ENCODE measurements at regions not wholly inside any gene's neighbourhood (a gene's known extent, or its start where the extent isn't known, plus 50 kb on each side); places are given as distances from the start of the nearest gene placed in this dataset.

DNA sequence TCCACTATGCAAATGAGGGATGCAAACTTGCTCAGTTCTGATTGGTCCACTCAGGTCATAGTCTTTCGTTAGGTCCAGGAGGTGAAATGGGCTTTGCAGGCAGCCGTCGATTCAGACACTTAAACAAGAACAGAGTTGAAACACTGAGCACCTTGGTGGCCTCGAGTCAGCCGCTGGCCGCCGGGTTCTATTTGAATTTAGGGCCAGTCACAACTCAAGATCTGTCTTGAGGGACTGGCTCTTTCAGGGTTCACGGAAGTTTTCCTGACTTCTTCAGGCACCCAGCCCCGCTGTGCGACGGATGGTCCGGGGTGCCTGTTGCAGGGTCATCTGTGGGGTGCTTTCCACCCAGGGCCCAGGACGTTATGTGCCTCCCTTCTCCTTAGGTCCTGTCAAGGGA, 412.8 kb upstream of the IRX4 start:
- Histone ChIP-seq H3K4me3 (ENCODE audit: low read depth, low read length) (no peak overlapping the region), H3K36me3 (ENCODE audit: control insufficient read depth, insufficient read depth, low read length) (no peaks in the 10 kb centered on the region), H3K27me3 (ENCODE audit: control insufficient read depth, insufficient read depth, low read length) (no peaks in the 10 kb centered on the region)
- FAIRE-seq (no peak), DNase-seq (ENCODE audit: low read depth) (no peak)
- TF ChIP-seq, protein P1, sequence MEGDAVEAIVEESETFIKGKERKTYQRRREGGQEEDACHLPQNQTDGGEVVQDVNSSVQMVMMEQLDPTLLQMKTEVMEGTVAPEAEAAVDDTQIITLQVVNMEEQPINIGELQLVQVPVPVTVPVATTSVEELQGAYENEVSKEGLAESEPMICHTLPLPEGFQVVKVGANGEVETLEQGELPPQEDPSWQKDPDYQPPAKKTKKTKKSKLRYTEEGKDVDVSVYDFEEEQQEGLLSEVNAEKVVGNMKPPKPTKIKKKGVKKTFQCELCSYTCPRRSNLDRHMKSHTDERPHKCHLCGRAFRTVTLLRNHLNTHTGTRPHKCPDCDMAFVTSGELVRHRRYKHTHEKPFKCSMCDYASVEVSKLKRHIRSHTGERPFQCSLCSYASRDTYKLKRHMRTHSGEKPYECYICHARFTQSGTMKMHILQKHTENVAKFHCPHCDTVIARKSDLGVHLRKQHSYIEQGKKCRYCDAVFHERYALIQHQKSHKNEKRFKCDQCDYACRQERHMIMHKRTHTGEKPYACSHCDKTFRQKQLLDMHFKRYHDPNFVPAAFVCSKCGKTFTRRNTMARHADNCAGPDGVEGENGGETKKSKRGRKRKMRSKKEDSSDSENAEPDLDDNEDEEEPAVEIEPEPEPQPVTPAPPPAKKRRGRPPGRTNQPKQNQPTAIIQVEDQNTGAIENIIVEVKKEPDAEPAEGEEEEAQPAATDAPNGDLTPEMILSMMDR (IDR thresholded peaks at IDR 0.05; ENCODE audit: insufficient read depth, low read length, severe bottlenecking), result no peak

DNA sequence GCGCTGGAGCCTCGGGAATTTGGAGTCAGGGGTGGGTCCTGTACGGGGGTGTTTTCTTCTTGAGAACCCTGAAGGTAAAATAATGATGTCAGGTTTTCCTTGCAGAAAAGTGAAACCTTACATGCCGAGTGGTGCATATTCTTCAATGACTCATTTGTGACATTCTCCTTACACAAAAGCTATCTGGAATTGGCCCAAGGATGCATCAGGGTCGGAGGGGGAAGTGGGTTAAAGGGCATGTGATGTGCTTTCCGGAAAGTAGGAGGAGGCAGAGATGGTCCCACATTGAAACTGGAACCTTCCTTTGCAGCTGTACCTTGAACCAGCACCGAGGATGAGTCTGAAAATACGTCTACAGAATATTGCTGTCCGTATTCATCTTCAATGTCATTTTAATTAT, 411.2 kb upstream of the IRX4 start:
- TF ChIP-seq, protein P1 (IDR thresholded peaks at IDR 0.05; ENCODE audit: insufficient read depth, low read length, severe bottlenecking), result no peak

DNA sequence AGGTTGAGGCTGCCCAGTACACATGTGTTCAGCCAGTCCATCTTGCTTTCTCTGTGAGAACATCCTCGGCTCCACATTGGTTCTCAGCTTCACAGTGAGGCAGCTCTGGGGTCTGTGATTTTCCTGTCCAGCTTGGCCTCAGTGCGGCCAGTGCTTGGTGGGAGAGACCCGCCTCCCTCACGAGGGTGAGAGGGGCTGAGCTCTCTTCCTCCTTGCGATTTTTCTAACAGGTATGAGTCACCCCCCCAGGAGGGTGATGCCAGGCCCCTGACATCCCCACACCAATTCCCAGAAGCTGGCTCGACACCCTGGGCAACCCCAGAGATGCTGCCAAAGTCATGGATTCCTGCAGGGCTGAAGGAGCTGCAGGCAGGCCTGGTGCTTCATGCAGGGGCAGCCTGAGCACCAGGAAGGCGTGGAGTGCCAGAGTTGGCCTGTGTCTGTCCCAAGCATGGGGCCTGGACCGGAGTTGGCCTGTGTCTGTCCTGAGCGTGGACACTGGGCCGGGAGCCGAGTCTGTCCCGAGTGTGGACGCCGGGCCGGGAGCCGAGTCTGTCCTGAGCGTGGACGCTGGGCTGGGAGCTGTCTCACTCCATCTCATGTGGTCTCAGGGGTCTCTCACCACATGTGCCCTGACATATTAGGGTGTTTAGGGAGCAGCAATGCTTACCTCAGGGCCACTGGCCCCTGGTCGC, 408.6 kb upstream of the IRX4 start:
- FAIRE-seq, result no peak
- Histone ChIP-seq H3K27me3 (ENCODE audit: control insufficient read depth, insufficient read depth, low read length) (no peaks in the 10 kb centered on the region), H3K36me3 (ENCODE audit: control insufficient read depth, insufficient read depth, low read length) (no peaks in the 10 kb centered on the region), H3K4me3 (ENCODE audit: low read depth, low read length) (no peak overlapping the region)
- TF ChIP-seq, protein P1 (IDR thresholded peaks at IDR 0.05; ENCODE audit: insufficient read depth, low read length, severe bottlenecking), result no peak
- no peak for DNase-seq (ENCODE audit: low read depth)

More for the DNA sequence above, 411.2 kb upstream of the IRX4 start:
- Histone ChIP-seq H3K36me3 (ENCODE audit: control insufficient read depth, insufficient read depth, low read length) (no peaks in the 10 kb centered on the region), H3K27me3 (ENCODE audit: control insufficient read depth, insufficient read depth, low read length) (no peaks in the 10 kb centered on the region), H3K4me3 (ENCODE audit: low read depth, low read length) (no peak overlapping the region)
- no peak for DNase-seq (ENCODE audit: low read depth)
- FAIRE-seq, result peak; percentile 55

DNA sequence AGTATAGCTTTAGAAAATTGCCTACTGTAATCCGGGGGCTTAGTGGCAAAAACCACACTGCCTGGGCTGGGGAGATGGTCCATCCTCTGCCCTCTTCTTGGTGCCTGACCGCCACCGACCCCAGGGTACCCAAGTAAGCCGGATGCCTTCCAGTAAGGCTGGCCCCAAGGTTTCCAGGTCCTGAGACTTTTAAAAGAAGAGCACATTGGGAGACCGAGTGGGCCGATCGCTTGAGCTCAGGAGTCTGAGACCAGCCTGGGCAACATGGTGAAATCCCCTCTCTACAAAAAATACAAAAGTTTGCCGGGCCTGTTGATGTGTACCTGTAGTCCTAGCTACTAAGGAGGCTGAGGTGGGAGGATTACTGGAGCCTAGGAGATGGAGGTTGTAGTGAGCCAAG, 406.7 kb upstream of the IRX4 start:
- no peak for FAIRE-seq
- DNase-seq (ENCODE audit: low read depth), result no peak
- H3K36me3 ChIP-seq (ENCODE audit: control insufficient read depth, insufficient read depth, low read length), result no peaks in the 10 kb centered on the region
- TF ChIP-seq, protein P1 (IDR thresholded peaks at IDR 0.05; ENCODE audit: insufficient read depth, low read length, severe bottlenecking), result no peak
- no peaks in the 10 kb centered on the region for H3K27me3 ChIP-seq (ENCODE audit: control insufficient read depth, insufficient read depth, low read length)
- no peak overlapping the region for H3K4me3 ChIP-seq (ENCODE audit: low read depth, low read length)

DNA sequence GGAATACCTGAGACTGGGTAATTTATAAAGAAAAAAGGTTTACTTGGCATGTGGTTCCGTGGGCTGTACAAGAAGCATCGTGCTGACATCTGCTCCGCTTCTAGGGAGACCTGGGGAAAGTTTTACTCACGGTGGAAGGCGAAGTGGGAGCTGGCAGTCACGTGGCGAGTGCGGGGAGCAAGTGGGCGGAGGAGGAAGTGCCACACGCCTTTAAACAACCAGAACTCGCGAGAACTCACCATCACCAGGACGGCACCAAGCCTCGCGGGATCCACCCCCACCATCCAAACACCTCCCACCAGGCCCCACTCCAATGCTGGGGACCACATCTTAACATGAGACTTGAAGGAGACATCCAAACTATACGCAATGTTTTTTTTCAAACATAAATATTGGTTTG, 406.2 kb upstream of the IRX4 start:
- no peaks in the 10 kb centered on the region for H3K36me3 ChIP-seq (ENCODE audit: control insufficient read depth, insufficient read depth, low read length)
- no peaks in the 10 kb centered on the region for H3K27me3 ChIP-seq (ENCODE audit: control insufficient read depth, insufficient read depth, low read length)
- no peak for DNase-seq (ENCODE audit: low read depth)
- FAIRE-seq, result no peak
- H3K4me3 ChIP-seq (ENCODE audit: low read depth, low read length), result no peak overlapping the region
- TF ChIP-seq, protein P1 (IDR thresholded peaks at IDR 0.05; ENCODE audit: insufficient read depth, low read length, severe bottlenecking), result no peak

DNA sequence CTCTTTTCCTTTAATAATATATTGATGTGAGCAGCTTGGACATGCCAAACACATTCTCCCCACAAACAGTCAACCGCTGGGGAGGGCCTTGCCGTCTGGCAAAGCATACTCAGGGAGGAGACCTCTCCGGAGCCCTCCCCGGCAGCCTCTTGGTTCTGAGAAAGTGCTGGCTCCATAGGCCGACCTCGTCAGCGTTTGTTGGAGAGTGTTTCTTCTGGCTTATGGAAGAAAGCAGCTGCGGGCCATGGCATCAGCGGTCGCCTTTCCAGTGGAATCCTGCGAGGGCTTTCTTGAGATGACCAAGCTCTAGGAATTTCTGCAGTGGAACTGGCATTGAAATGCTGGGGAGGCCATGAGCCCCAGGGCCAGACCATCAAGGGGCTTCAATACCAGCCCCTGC, 405.7 kb upstream of the IRX4 start:
- TF ChIP-seq, protein P1 (IDR thresholded peaks at IDR 0.05; ENCODE audit: insufficient read depth, low read length, severe bottlenecking), result no peak
- no peaks in the 10 kb centered on the region for H3K36me3 ChIP-seq (ENCODE audit: control insufficient read depth, insufficient read depth, low read length)
- DNase-seq (ENCODE audit: low read depth), result no peak
- H3K4me3 ChIP-seq (ENCODE audit: low read depth, low read length), result no peak overlapping the region
- no peak for FAIRE-seq
- H3K27me3 ChIP-seq (ENCODE audit: control insufficient read depth, insufficient read depth, low read length), result no peaks in the 10 kb centered on the region
